Activated T-cell treated with anti-CD3 and anti-CD28 coated beads, Interleukin-2, amount 50 U/mL, for 24 hours (primary cell): ENCODE measurements at regions not wholly inside any gene's neighbourhood (a gene's known extent, or its start where the extent isn't known, plus 50 kb on each side); places are given as distances from the start of the nearest gene placed in this dataset.

Experiments
- DNase-seq: peaks from one replicate; pipeline ENCODE4 v3.0.0-alpha.2; 2020
- H3K27ac Mint-ChIP-seq: 2 replicates; pipeline ENCODE4 v1.8.0; 2020; ENCODE audit warnings: mild to moderate bottlenecking, mixed read lengths
- H3K27me3 Mint-ChIP-seq: 2 replicates; pipeline ENCODE4 v1.8.0; 2020; ENCODE audit warnings: mixed read lengths
- H3K36me3 Mint-ChIP-seq: 2 replicates; pipeline ENCODE4 v1.8.0; 2020; ENCODE audit warnings: low read depth, mixed read lengths
- H3K4me1 Mint-ChIP-seq: 2 replicates; pipeline ENCODE4 v1.8.0; 2020; ENCODE audit warnings: low read depth, mixed read lengths
- H3K4me3 Mint-ChIP-seq: 2 replicates; pipeline ENCODE4 v1.8.0; 2020; ENCODE audit warnings: mild to moderate bottlenecking, moderate library complexity, mixed read lengths
- H3K9me3 Mint-ChIP-seq: 2 replicates; pipeline ENCODE4 v1.8.0; 2020; ENCODE audit warnings: mixed read lengths

GRCh38 chr21:23542097-23542496 is 2065.2 kb downstream of the MRPL39 start:
- no peak overlapping the region for H3K4me3 Mint-ChIP-seq
- no peaks in the 10 kb centered on the region for H3K36me3 Mint-ChIP-seq
- H3K4me1 Mint-ChIP-seq = no peaks in the 10 kb centered on the region
- H3K9me3 Mint-ChIP-seq = no peaks in the 10 kb centered on the region
- H3K27ac Mint-ChIP-seq = no peak overlapping the region
- DNase-seq = no peak
- no peaks in the 10 kb centered on the region for H3K27me3 Mint-ChIP-seq

DNA sequence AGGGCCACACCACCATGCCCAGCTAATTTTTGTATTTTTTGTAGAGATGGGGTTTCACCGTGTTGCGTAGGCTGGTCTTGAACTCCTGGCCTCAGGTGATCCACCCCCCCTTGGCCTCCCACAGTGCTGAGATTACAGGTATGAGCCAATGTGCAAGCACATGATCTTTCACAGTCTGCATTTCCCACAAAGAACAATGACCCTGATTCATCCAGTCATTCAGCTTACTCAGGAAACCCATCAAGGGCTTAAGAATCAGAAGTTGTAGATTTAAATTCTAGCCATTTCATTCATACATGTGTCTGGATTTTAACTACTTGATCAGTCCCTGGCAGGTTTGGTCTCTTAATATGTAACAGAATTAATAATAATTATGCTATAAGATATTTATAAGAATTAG is 2065.7 kb downstream of the MRPL39 start:
- no peak overlapping the region for H3K27ac Mint-ChIP-seq
- DNase-seq = no peak

GRCh38 chr21:23534850-23535249 is 2072.4 kb downstream of the MRPL39 start:
- H3K27me3 Mint-ChIP-seq = no peaks in the 10 kb centered on the region
- H3K9me3 Mint-ChIP-seq = no peaks in the 10 kb centered on the region

More for the DNA sequence above, 2065.7 kb downstream of the MRPL39 start:
- Mint-ChIP-seq H3K27me3 (no peaks in the 10 kb centered on the region), H3K4me1 (no peaks in the 10 kb centered on the region), H3K9me3 (no peaks in the 10 kb centered on the region), H3K4me3 (no peak overlapping the region), H3K36me3 (no peaks in the 10 kb centered on the region)

GRCh38 chr21:23531444-23531843 is 2075.8 kb downstream of the MRPL39 start:
- H3K4me1 Mint-ChIP-seq = no peaks in the 10 kb centered on the region

More at GRCh38 chr21:23534850-23535249, 2072.4 kb downstream of the MRPL39 start:
- Mint-ChIP-seq H3K4me1 (no peaks in the 10 kb centered on the region), H3K4me3 (no peak overlapping the region), H3K27ac (no peak overlapping the region), H3K36me3 (no peaks in the 10 kb centered on the region)
- DNase-seq = no peak

DNA sequence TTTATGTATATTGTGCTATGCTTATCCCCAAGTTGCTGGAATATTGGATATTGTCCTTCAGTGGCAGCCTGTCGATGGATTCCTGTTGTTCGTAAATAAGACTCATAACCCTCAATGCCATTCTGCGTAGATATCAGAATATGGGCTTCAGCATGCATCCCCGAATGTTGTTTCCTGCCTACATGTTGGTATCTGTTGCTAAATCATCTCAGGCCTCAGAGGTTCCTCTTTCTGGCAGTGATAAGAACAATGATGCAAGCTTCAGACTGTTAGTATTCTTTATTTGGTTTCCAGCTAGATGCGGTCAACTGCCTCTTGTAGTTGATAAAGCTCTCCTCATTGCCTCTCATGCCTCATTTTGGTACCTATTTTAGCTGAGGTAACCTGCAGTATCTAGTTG is 2082.6 kb downstream of the MRPL39 start:
- no peaks in the 10 kb centered on the region for H3K27me3 Mint-ChIP-seq
- H3K27ac Mint-ChIP-seq = no peak overlapping the region
- H3K4me3 Mint-ChIP-seq = no peak overlapping the region
- H3K4me1 Mint-ChIP-seq = no peaks in the 10 kb centered on the region
- DNase-seq = no peak
- no peaks in the 10 kb centered on the region for H3K9me3 Mint-ChIP-seq
- H3K36me3 Mint-ChIP-seq = no peaks in the 10 kb centered on the region

More at GRCh38 chr21:23531444-23531843, 2075.8 kb downstream of the MRPL39 start:
- Mint-ChIP-seq H3K4me3 (no peak overlapping the region), H3K27me3 (no peaks in the 10 kb centered on the region), H3K9me3 (no peaks in the 10 kb centered on the region), H3K27ac (no peak overlapping the region), H3K36me3 (no peaks in the 10 kb centered on the region)
- DNase-seq = no peak

DNA sequence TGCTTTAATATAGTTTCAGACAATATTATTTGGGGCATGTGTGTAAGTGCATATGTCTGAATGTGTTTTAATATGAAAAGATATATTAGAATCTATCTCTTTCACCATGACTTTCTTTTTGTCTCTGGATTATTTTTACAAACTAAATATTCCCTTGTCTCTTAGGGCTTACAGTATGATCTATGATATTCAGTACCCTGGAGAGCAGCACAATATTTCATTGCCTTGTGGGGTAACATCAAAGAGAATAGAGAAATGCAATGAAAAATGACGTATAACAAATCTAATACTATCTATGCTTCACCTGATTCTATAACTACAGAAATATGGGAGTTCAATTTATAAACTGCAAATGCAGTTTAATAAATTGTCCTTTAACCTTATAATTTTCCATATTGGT is 2084.5 kb downstream of the MRPL39 start:
- Mint-ChIP-seq H3K4me3 (no peak overlapping the region), H3K27me3 (no peaks in the 10 kb centered on the region), H3K9me3 (no peaks in the 10 kb centered on the region), H3K36me3 (no peaks in the 10 kb centered on the region), H3K27ac (no peak overlapping the region), H3K4me1 (no peaks in the 10 kb centered on the region)
- no peak for DNase-seq

- H3K27ac Mint-ChIP-seq = no peak overlapping the region
- DNase-seq = no peak
- H3K4me3 Mint-ChIP-seq = no peak overlapping the region
- no peaks in the 10 kb centered on the region for H3K4me1 Mint-ChIP-seq
- no peaks in the 10 kb centered on the region for H3K27me3 Mint-ChIP-seq
- H3K36me3 Mint-ChIP-seq = no peaks in the 10 kb centered on the region
- H3K9me3 Mint-ChIP-seq = no peaks in the 10 kb centered on the region
Measured at GRCh38 chr21:23507501-23507900, 2099.8 kb downstream of the MRPL39 start.

GRCh38 chr21:23496729-23497128 is 2110.6 kb downstream of the MRPL39 start:
- H3K4me3 Mint-ChIP-seq = no peak overlapping the region
- H3K27me3 Mint-ChIP-seq = no peaks in the 10 kb centered on the region
- no peaks in the 10 kb centered on the region for H3K9me3 Mint-ChIP-seq
- H3K4me1 Mint-ChIP-seq = no peaks in the 10 kb centered on the region
- H3K27ac Mint-ChIP-seq = no peak overlapping the region
- no peak for DNase-seq
- no peaks in the 10 kb centered on the region for H3K36me3 Mint-ChIP-seq

- Mint-ChIP-seq H3K9me3 (no peaks in the 10 kb centered on the region), H3K27me3 (no peaks in the 10 kb centered on the region), H3K36me3 (no peaks in the 10 kb centered on the region), H3K4me1 (no peaks in the 10 kb centered on the region), H3K27ac (no peak overlapping the region), H3K4me3 (no peak overlapping the region)
- DNase-seq = no peak
Measured at GRCh38 chr21:23488245-23488644, 2119.0 kb downstream of the MRPL39 start.

- H3K36me3 Mint-ChIP-seq = no peaks in the 10 kb centered on the region
- H3K27ac Mint-ChIP-seq = no peak overlapping the region
- no peak overlapping the region for H3K4me3 Mint-ChIP-seq
- H3K4me1 Mint-ChIP-seq = no peaks in the 10 kb centered on the region
- no peaks in the 10 kb centered on the region for H3K9me3 Mint-ChIP-seq
- no peak for DNase-seq
- no peaks in the 10 kb centered on the region for H3K27me3 Mint-ChIP-seq
Measured at GRCh38 chr21:23480591-23481270, 2126.6 kb downstream of the MRPL39 start.

- Mint-ChIP-seq H3K27ac (no peak overlapping the region), H3K4me3 (no peak overlapping the region), H3K4me1 (no peaks in the 10 kb centered on the region), H3K9me3 (no peaks in the 10 kb centered on the region), H3K27me3 (no peaks in the 10 kb centered on the region), H3K36me3 (no peaks in the 10 kb centered on the region)
- no peak for DNase-seq
Measured at GRCh38 chr21:23478381-23478780, 2128.9 kb downstream of the MRPL39 start.

DNA sequence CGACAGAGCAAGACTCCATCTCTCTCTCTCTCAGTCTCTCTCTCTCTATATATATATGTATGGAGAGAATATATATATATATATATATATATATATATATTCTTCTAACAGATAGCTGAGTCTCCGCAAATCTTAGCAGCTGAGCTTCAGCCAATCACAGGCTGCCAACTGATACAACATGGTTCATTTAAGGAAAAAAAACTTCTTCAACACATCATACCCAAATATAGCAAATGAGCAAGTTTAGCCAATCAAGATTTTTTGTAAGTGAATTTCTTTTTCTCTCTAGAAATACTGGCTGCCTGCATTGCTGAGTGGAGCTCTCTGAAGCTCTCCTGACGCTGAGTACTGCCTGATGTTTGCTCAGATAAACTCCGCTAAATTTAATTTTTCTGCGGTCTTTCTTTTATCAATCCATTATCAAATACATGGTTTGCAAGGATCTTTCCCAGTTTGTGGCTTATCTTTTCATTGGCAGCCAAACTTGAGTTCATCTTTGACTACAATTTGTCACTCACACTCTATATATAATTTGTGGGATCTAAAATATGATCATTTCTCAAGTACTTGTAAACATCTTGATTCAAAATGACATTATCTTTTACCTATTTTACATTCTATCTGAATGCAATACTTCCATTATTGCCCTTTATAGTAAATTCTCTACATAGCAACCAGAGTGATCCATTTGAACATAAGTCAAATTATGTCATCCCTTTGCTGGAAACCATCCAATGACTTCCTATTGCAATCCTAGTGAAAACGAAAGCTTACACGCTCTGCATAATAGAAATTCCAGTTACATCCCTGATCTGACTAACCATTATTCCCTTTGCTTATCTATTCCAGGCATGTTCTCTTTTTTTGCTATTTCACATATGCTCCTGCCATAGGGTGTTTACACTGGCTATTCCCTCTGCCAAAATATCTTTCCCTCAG is 2131.7 kb downstream of the MRPL39 start:
- Mint-ChIP-seq H3K36me3 (no peaks in the 10 kb centered on the region), H3K27ac (no peak overlapping the region), H3K4me1 (no peaks in the 10 kb centered on the region), H3K9me3 (no peaks in the 10 kb centered on the region), H3K4me3 (no peak overlapping the region), H3K27me3 (no peaks in the 10 kb centered on the region)
- no peak for DNase-seq

DNA sequence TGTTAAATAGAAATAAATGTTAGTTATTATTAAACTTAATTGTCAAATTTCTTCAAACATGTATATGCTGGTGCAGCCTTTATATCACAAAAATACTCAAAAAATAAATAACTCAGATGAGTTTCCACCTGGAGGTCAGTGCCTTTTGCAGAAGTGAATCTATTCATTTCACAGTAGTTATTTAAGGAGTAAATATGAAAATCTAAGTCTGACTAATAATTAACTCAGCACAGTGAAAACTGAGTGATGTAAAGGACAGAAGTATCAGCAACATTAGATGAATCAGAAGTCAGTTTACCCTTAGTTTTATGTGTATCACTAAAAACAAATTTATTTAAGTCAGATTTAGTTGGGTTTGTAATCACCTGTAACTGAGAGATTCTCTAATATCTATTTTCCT is 2135.4 kb downstream of the MRPL39 start:
- DNase-seq = no peak
- Mint-ChIP-seq H3K4me3 (no peak overlapping the region), H3K9me3 (no peaks in the 10 kb centered on the region), H3K36me3 (no peaks in the 10 kb centered on the region), H3K27me3 (no peaks in the 10 kb centered on the region), H3K4me1 (no peaks in the 10 kb centered on the region), H3K27ac (no peak overlapping the region)

DNA sequence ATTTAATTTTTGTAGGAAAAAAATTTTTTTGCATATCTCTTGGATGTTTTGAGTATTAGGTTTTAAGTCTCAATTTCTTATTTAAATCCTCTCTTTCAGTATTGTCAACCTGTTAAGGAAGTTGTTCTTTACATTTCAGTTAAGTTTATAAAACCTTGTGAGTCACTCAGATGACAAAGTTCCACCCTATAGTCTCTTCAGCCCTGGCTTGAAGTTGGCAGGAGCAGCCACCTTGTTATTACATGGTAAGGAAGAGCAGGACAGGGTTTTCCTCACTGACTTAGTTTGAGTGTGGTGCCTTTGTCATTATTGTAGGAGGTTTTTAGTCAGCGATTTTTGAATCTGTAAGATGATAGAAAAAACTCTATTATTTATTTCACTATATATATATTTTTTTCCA is 2143.9 kb downstream of the MRPL39 start:
- Mint-ChIP-seq H3K36me3 (no peaks in the 10 kb centered on the region), H3K9me3 (peaks cover 7% of the 10 kb centered on the region), H3K4me3 (no peak overlapping the region), H3K27me3 (no peaks in the 10 kb centered on the region), H3K27ac (no peak overlapping the region), H3K4me1 (no peaks in the 10 kb centered on the region)
- DNase-seq = no peak

DNA sequence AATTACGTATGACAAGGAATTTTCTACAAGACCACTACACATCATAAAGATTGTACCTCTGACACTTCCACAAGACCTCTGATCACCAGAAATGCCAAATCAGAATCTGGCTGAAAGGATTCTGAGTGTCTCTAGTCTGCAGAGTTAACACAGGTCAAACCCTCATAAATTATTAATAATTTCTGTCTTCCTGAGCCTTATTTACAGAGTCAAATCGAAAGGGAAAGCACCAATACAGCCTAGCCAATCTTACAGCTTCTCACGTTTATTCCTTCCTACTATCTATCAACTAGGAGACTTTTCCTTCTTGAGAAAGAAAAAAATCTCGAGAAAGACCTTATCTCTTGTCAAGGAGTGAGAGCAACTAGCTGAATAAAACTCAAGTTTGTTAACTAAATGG is 2151.6 kb downstream of the MRPL39 start:
- no peaks in the 10 kb centered on the region for H3K27me3 Mint-ChIP-seq
- H3K4me3 Mint-ChIP-seq = no peak overlapping the region
- no peak for DNase-seq
- no peaks in the 10 kb centered on the region for H3K36me3 Mint-ChIP-seq
- no peaks in the 10 kb centered on the region for H3K9me3 Mint-ChIP-seq
- H3K27ac Mint-ChIP-seq = no peak overlapping the region
- H3K4me1 Mint-ChIP-seq = no peaks in the 10 kb centered on the region
